ENCODE measurements at regions not wholly inside any gene's neighbourhood (a gene's known extent, or its start where the extent isn't known, plus 50 kb on each side); places are given as distances from the start of the nearest gene placed in this dataset.
A peak's percentile ranks its signal among the peaks of the same experiment; 100 is the strongest.

DNA sequence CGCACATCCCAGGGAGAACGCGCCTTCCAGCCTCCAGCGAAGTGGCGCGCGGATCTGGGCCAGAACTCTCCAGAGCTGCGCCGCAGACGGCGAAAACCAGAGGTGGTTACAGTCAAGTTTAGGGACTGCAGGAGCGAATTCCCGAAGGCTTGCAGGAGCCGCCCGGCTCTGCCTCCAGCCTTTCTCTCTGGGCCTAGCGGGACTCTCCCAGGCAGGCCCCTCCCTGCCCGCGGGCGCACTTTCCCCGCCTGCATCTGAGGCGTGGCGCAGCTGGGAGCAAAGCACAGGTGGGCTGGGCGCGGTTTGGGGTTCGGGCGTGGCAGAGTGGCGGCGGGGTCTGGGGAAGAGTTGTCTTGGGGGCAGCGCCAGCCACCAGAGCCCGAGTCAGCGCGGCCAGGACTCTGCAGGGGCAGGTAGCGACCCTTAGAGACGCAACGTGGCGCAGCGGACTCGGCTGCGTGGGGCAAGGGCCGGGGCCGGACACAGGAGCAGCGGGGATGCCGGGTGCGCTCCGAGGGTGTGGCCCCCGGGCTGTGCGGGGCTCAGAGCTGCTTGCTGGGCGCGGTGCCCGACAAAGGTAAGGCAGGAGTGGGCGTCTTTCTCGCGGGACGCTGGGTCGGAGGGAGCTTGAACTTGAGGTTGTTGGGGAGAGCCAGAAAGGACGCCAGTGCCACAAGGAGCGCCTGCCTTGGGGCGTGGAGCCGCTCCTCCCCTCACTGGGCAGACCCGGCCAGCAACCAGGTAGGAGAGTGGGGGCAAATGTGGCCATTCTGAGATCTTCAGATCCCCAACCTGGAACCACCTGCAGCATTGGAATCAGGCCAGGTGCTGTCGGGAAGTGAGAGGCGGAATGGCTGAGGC is 1126.0 kb downstream of the AACS start:
- H3K36me3 ChIP-seq (ENCODE audit: insufficient read depth, low read depth, low read length): no peaks in the 10 kb centered on the region
- peak overlapping the region; percentile 73 for H3K4me3 ChIP-seq (ENCODE audit: low read length)
- H3K27me3 ChIP-seq (ENCODE audit: insufficient read depth, low read length): peaks cover 36% of the 10 kb centered on the region
- peak overlapping the region; percentile 17; the same call in 1 of the 2 replicates for H3K9ac ChIP-seq (ENCODE audit: low read depth, low read length)
- no peaks in the 10 kb centered on the region for H3K4me1 ChIP-seq (ENCODE audit: insufficient read depth, low read length)
- H3K27ac ChIP-seq (ENCODE audit: low read length): no peak overlapping the region
- no peaks in the 10 kb centered on the region for H3K9me3 ChIP-seq (ENCODE audit: insufficient read depth, low read depth, low read length)

GRCh38 chr12:126191949-126192348 is 1126.7 kb downstream of the AACS start:
- Histone ChIP-seq H3K36me3 (ENCODE audit: insufficient read depth, low read depth, low read length) (no peaks in the 10 kb centered on the region), H3K9ac (ENCODE audit: low read depth, low read length) (no peak overlapping the region), H3K4me3 (ENCODE audit: low read length) (peak overlapping the region; percentile 73; the same call in 1 of the 2 replicates), H3K27me3 (ENCODE audit: insufficient read depth, low read length) (peaks cover 36% of the 10 kb centered on the region), H3K9me3 (ENCODE audit: insufficient read depth, low read depth, low read length) (no peaks in the 10 kb centered on the region), H3K27ac (ENCODE audit: low read length) (no peak overlapping the region), H3K4me1 (ENCODE audit: insufficient read depth, low read length) (no peaks in the 10 kb centered on the region)

DNA sequence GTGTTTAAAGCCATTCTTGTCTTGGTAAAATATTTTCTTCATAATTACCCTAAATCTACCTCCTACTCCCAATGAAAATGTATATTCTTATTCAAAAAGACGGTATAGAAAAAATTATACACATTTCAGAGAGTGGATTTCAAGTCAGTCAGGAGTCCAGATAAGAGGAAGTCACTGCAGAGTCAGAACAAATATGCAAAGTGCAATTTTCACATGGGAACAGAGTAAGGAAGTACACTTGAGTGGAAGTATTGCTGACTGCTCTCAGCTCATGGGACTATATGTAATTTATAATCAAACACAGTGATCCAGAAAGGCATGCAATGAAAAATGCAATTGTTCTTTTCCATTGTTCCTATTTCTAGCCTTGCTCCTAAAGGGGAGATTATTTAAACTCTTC is 1128.0 kb downstream of the AACS start:
- Histone ChIP-seq H3K36me3 (ENCODE audit: insufficient read depth, low read depth, low read length) (no peaks in the 10 kb centered on the region), H3K9ac (ENCODE audit: low read depth, low read length) (no peak overlapping the region), H3K27me3 (ENCODE audit: insufficient read depth, low read length) (peaks cover 36% of the 10 kb centered on the region), H3K4me3 (ENCODE audit: low read length) (no peak overlapping the region), H3K27ac (ENCODE audit: low read length) (no peak overlapping the region), H3K9me3 (ENCODE audit: insufficient read depth, low read depth, low read length) (no peaks in the 10 kb centered on the region), H3K4me1 (ENCODE audit: insufficient read depth, low read length) (no peaks in the 10 kb centered on the region)

DNA sequence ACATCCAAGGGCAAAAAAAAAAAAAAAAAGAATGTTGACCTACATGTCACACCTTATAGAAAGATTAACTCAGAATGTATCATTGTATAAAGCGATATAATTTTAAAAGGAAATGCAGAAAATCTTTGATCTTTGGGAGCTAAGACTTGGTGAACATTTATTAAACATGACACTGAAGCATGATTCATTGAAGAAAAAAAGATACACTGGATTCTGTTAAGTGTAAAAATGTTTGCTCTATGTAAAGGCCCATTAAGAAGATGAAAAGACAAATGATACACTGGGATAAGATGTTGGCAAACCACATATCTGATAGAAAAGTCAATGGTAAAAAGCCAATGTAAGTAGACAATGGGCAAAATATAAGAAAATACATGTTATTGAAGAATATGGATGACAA is 1131.0 kb downstream of the AACS start:
- no peak overlapping the region for H3K9ac ChIP-seq (ENCODE audit: low read depth, low read length)
- H3K27me3 ChIP-seq (ENCODE audit: insufficient read depth, low read length): peaks cover 14% of the 10 kb centered on the region
- H3K4me3 ChIP-seq (ENCODE audit: low read length): no peak overlapping the region
- H3K9me3 ChIP-seq (ENCODE audit: insufficient read depth, low read depth, low read length): no peaks in the 10 kb centered on the region
- H3K4me1 ChIP-seq (ENCODE audit: insufficient read depth, low read length): no peaks in the 10 kb centered on the region
- no peak overlapping the region for H3K27ac ChIP-seq (ENCODE audit: low read length)
- no peaks in the 10 kb centered on the region for H3K36me3 ChIP-seq (ENCODE audit: insufficient read depth, low read depth, low read length)

- Histone ChIP-seq H3K4me3 (ENCODE audit: low read length) (no peak overlapping the region), H3K9me3 (ENCODE audit: insufficient read depth, low read depth, low read length) (no peaks in the 10 kb centered on the region), H3K27ac (ENCODE audit: low read length) (no peak overlapping the region), H3K4me1 (ENCODE audit: insufficient read depth, low read length) (no peaks in the 10 kb centered on the region), H3K9ac (ENCODE audit: low read depth, low read length) (no peak overlapping the region), H3K27me3 (ENCODE audit: insufficient read depth, low read length) (no peaks in the 10 kb centered on the region), H3K36me3 (ENCODE audit: insufficient read depth, low read depth, low read length) (no peaks in the 10 kb centered on the region)
These were observed 1133.3 kb downstream of the AACS start for GRCh38 chr12:126198516-126198915.

DNA sequence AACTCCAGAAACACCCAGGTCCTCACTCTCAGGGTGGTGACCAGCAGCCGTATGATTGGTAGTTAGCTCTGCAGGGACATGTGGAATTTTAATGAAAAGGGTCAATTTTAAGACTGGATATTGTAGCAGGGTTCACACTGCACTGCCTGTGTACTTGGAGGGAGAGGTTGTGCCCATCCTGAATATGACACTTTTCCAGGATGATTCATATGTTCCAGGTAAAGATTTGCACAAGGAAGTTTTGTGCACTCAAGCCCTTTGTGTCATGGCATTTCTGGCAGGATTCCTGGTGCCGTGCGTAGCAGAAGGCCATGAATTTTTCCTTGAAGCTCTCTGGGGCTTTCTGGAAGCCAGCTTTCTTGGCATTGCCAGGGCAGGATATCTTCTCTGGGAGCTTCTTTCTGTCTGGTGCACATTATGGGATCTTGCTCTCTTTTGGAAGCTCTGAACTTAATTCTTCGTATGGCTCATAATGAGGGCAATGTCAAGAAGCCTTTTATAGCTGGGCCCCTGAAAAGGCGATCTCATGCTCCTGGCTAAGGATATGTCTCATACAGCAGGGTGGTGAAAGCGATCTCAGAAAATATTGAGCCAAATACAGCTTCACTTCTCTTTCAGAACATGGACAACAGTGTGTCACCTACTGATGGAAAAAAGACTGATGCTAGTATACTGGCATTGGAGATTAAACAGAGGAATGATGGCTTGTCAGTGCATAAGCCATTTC is 1133.9 kb downstream of the AACS start:
- H3K27me3 ChIP-seq (ENCODE audit: insufficient read depth, low read length): no peaks in the 10 kb centered on the region
- no peaks in the 10 kb centered on the region for H3K9me3 ChIP-seq (ENCODE audit: insufficient read depth, low read depth, low read length)
- H3K27ac ChIP-seq (ENCODE audit: low read length): no peak overlapping the region

DNA sequence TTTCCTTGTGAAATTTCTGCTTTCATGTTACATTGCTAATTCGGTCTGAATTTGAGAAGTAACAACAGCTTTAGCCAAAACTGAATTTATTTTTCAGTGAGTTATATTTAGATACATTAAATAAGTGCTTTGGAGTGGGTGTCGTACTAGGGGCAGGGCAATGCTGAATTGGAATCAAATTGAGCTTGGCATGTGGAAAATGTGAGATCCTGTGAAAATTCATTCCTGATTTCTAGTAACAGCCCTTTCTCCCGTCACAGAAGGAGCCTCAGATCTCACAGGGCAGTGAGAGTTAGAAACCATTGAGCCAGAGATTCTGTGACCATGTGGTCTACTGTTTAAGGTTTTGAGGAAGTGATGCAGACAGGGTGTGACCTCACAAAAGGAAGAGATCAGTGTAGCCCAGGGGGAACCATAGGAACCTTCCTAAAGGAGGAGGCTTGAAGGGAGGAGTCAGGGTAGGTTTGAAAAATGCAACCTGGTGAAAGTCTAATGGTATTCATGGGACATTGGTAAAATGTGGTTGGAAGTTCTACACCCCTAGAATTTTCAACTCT is 1136.8 kb downstream of the AACS start:
- H3K4me3 ChIP-seq (ENCODE audit: low read length): no peak overlapping the region
- no peaks in the 10 kb centered on the region for H3K36me3 ChIP-seq (ENCODE audit: insufficient read depth, low read depth, low read length)
- H3K27me3 ChIP-seq (ENCODE audit: insufficient read depth, low read length): no peaks in the 10 kb centered on the region
- peaks cover 9% of the 10 kb centered on the region; the same call in 1 of the 2 replicates for H3K4me1 ChIP-seq (ENCODE audit: insufficient read depth, low read length)
- no peak overlapping the region for H3K9ac ChIP-seq (ENCODE audit: low read depth, low read length)
- H3K27ac ChIP-seq (ENCODE audit: low read length): no peak overlapping the region
- H3K9me3 ChIP-seq (ENCODE audit: insufficient read depth, low read depth, low read length): no peaks in the 10 kb centered on the region

More for the DNA sequence above, 1133.9 kb downstream of the AACS start:
- no peaks in the 10 kb centered on the region for H3K36me3 ChIP-seq (ENCODE audit: insufficient read depth, low read depth, low read length)
- no peak overlapping the region for H3K4me3 ChIP-seq (ENCODE audit: low read length)
- peaks cover 4% of the 10 kb centered on the region; the same call in 1 of the 2 replicates for H3K4me1 ChIP-seq (ENCODE audit: insufficient read depth, low read length)
- H3K9ac ChIP-seq (ENCODE audit: low read depth, low read length): no peak overlapping the region

GRCh38 chr12:126204326-126204725 is 1139.1 kb downstream of the AACS start:
- H3K9ac ChIP-seq (ENCODE audit: low read depth, low read length): no peak overlapping the region

GRCh38 chr12:126210026-126210425 is 1144.8 kb downstream of the AACS start:
- no peaks in the 10 kb centered on the region for H3K9me3 ChIP-seq (ENCODE audit: insufficient read depth, low read depth, low read length)
- no peak overlapping the region for H3K9ac ChIP-seq (ENCODE audit: low read depth, low read length)
- H3K36me3 ChIP-seq (ENCODE audit: insufficient read depth, low read depth, low read length): no peaks in the 10 kb centered on the region
- H3K27me3 ChIP-seq (ENCODE audit: insufficient read depth, low read length): no peaks in the 10 kb centered on the region
- H3K4me1 ChIP-seq (ENCODE audit: insufficient read depth, low read length): peaks cover 17% of the 10 kb centered on the region
- no peak overlapping the region for H3K4me3 ChIP-seq (ENCODE audit: low read length)
- no peak overlapping the region for H3K27ac ChIP-seq (ENCODE audit: low read length)

More at GRCh38 chr12:126204326-126204725, 1139.1 kb downstream of the AACS start:
- H3K27me3 ChIP-seq (ENCODE audit: insufficient read depth, low read length): no peaks in the 10 kb centered on the region
- H3K4me3 ChIP-seq (ENCODE audit: low read length): no peak overlapping the region; the same call in 1 of the 2 replicates
- H3K27ac ChIP-seq (ENCODE audit: low read length): no peak overlapping the region
- no peaks in the 10 kb centered on the region for H3K36me3 ChIP-seq (ENCODE audit: insufficient read depth, low read depth, low read length)
- H3K9me3 ChIP-seq (ENCODE audit: insufficient read depth, low read depth, low read length): no peaks in the 10 kb centered on the region
- peaks cover 9% of the 10 kb centered on the region; the same call in 1 of the 2 replicates for H3K4me1 ChIP-seq (ENCODE audit: insufficient read depth, low read length)

DNA sequence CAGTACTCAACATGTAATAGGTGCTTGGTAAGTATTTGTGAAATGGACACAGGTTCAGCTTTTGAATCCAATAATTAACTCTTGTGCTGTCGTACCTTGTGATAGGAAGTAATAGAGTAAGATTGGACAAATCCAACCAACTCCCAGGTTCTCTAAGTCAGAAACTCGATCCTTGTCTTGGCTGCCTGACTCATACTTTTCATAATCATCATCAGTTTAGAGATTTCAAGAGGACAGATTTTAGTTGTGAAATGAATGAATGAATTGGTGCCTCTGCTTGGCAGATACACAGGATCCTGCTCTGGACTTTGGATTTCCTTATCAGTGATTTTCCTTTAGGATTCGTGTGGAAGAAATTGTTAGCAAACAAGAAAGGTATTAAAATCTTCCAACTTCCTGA is 1145.2 kb downstream of the AACS start:
- Histone ChIP-seq H3K27me3 (ENCODE audit: insufficient read depth, low read length) (no peaks in the 10 kb centered on the region), H3K9ac (ENCODE audit: low read depth, low read length) (no peak overlapping the region), H3K4me3 (ENCODE audit: low read length) (no peak overlapping the region), H3K4me1 (ENCODE audit: insufficient read depth, low read length) (peaks cover 17% of the 10 kb centered on the region), H3K9me3 (ENCODE audit: insufficient read depth, low read depth, low read length) (no peaks in the 10 kb centered on the region), H3K27ac (ENCODE audit: low read length) (no peak overlapping the region), H3K36me3 (ENCODE audit: insufficient read depth, low read depth, low read length) (no peaks in the 10 kb centered on the region)

DNA sequence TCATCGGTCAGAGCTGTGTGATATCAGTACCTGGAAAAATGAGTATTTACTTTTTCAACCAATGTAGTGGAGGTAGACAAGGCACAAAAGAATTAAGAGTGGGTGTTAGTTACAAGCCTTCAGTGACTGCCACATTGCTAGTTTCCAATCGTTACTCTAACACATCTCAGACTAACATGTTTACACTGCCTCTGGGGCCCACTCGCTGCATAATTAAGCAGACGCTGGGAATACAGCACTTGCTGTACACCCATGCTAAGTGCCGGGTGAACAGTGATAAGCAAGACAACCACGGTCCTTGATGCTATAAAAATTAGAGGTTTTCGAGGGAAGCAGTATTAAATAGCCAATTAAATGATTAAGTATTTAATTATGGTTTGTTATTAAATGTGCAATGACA is 1147.6 kb downstream of the AACS start:
- Histone ChIP-seq H3K9ac (ENCODE audit: low read depth, low read length) (no peak overlapping the region), H3K27ac (ENCODE audit: low read length) (no peak overlapping the region), H3K4me1 (ENCODE audit: insufficient read depth, low read length) (peaks cover 24% of the 10 kb centered on the region), H3K36me3 (ENCODE audit: insufficient read depth, low read depth, low read length) (no peaks in the 10 kb centered on the region), H3K9me3 (ENCODE audit: insufficient read depth, low read depth, low read length) (no peaks in the 10 kb centered on the region), H3K4me3 (ENCODE audit: low read length) (no peak overlapping the region), H3K27me3 (ENCODE audit: insufficient read depth, low read length) (no peaks in the 10 kb centered on the region)

Data from iPS-20b (cell line).